ENCODE measurements at regions not wholly inside any gene's neighbourhood (a gene's known extent, or its start where the extent isn't known, plus 50 kb on each side); places are given as distances from the start of the nearest gene placed in this dataset.

GRCh38 chr5:125203912-125204311 is 457.5 kb upstream of the ZNF608 start:
- no peak for DNase-seq (ENCODE audit: low spot score)

GRCh38 chr5:125205601-125206225 is 459.3 kb upstream of the ZNF608 start:
- DNase-seq (ENCODE audit: low spot score), result no peak

GRCh38 chr5:125207856-125208255 is 461.4 kb upstream of the ZNF608 start:
- no peak for DNase-seq (ENCODE audit: low spot score)

GRCh38 chr5:125209650-125210049 is 463.2 kb upstream of the ZNF608 start:
- no peak for DNase-seq (ENCODE audit: low spot score)

GRCh38 chr5:125210242-125210947 is 464.0 kb upstream of the ZNF608 start:
- no peak for DNase-seq (ENCODE audit: low spot score)

GRCh38 chr5:125214080-125214479 is 467.6 kb upstream of the ZNF608 start:
- DNase-seq (ENCODE audit: low spot score), result no peak

GRCh38 chr5:125215593-125215992 is 469.2 kb upstream of the ZNF608 start:
- no peak for DNase-seq (ENCODE audit: low spot score)

- DNase-seq (ENCODE audit: low spot score), result no peak
Measured at GRCh38 chr5:125219710-125220109, 473.3 kb upstream of the ZNF608 start.

GRCh38 chr5:125220284-125220683 is 473.8 kb upstream of the ZNF608 start:
- no peak for DNase-seq (ENCODE audit: low spot score)

GRCh38 chr5:125222597-125223240 is 476.3 kb upstream of the ZNF608 start:
- no peak for DNase-seq (ENCODE audit: low spot score)

- no peak for DNase-seq (ENCODE audit: low spot score)
Measured at GRCh38 chr5:125225424-125225823, 479.0 kb upstream of the ZNF608 start.

GRCh38 chr5:125226825-125227224 is 480.4 kb upstream of the ZNF608 start:
- no peak for DNase-seq (ENCODE audit: low spot score)

- DNase-seq (ENCODE audit: low spot score), result peak; percentile 33
Measured at GRCh38 chr5:125227333-125228095, 481.1 kb upstream of the ZNF608 start.

GRCh38 chr5:125228363-125229070 is 482.1 kb upstream of the ZNF608 start:
- DNase-seq (ENCODE audit: low spot score), result no peak

- DNase-seq (ENCODE audit: low spot score), result no peak
Measured at GRCh38 chr5:125229556-125229955, 483.1 kb upstream of the ZNF608 start.

GRCh38 chr5:125232779-125233230 is 486.4 kb upstream of the ZNF608 start:
- DNase-seq (ENCODE audit: low spot score), result no peak

GRCh38 chr5:125233944-125234343 is 487.5 kb upstream of the ZNF608 start:
- DNase-seq (ENCODE audit: low spot score), result no peak

GRCh38 chr5:125236007-125236406 is 489.6 kb upstream of the ZNF608 start:
- no peak for DNase-seq (ENCODE audit: low spot score)

- DNase-seq (ENCODE audit: low spot score), result no peak
Measured at GRCh38 chr5:125236981-125237380, 490.5 kb upstream of the ZNF608 start.

- no peak for DNase-seq (ENCODE audit: low spot score)
Measured at GRCh38 chr5:125244531-125244930, 498.1 kb upstream of the ZNF608 start.

- no peak for DNase-seq (ENCODE audit: low spot score)
Measured at GRCh38 chr5:125245216-125245615, 498.8 kb upstream of the ZNF608 start.

GRCh38 chr5:125249400-125249799 is 503.0 kb upstream of the ZNF608 start:
- DNase-seq (ENCODE audit: low spot score), result no peak
